ENCODE measurements at regions not wholly inside any gene's neighbourhood (a gene's known extent, or its start where the extent isn't known, plus 50 kb on each side); places are given as distances from the start of the nearest gene placed in this dataset.

DNA sequence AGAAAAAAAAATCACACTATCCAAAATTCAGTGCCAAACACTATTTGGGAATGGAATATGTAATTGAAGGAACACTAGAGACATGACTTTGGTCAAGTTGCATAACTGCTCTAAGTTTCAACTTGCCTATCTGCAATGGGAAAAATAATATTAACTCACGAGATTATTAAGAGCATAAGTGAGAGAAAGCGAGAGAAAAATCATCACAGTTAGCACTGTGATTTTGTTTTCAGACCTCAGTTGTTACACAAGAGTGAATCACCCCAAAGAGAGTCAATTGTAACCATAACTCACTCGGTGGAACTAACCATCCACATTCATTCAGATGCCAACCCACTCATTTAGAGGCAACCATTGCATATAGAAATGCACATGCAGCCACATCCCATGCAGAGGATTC is 147.1 kb downstream of the NHLRC3 start:
- Histone ChIP-seq H3K4me3 (ENCODE audit: severe bottlenecking) (no peak overlapping the region), H3K9me3 (ENCODE audit: severe bottlenecking) (no peaks in the 10 kb centered on the region), H3K36me3 (ENCODE audit: low read depth) (no peaks in the 10 kb centered on the region), H3K27ac (ENCODE audit: poor library complexity, severe bottlenecking) (no peak overlapping the region), H3K27me3 (ENCODE audit: insufficient read depth, poor library complexity, severe bottlenecking) (peaks cover 13% of the 10 kb centered on the region), H3K4me1 (ENCODE audit: insufficient read depth, poor library complexity, severe bottlenecking) (no peaks in the 10 kb centered on the region)
- no peak for TF ChIP-seq CTCF (IDR thresholded peaks at IDR 0.05; ENCODE audit: poor library complexity, severe bottlenecking)
- DNase-seq (ENCODE audit: low spot score) (no peak), ATAC-seq (ENCODE audit: low read depth) (no peak)

- no peaks in the 10 kb centered on the region for H3K9me3 ChIP-seq (ENCODE audit: severe bottlenecking)
- H3K27me3 ChIP-seq (ENCODE audit: insufficient read depth, poor library complexity, severe bottlenecking) = peaks cover 13% of the 10 kb centered on the region
- TF ChIP-seq CTCF (IDR thresholded peaks at IDR 0.05; ENCODE audit: poor library complexity, severe bottlenecking) = no peak
- no peaks in the 10 kb centered on the region for H3K4me1 ChIP-seq (ENCODE audit: insufficient read depth, poor library complexity, severe bottlenecking)
- no peak for ATAC-seq (ENCODE audit: low read depth)
- H3K27ac ChIP-seq (ENCODE audit: poor library complexity, severe bottlenecking) = no peak overlapping the region
- H3K36me3 ChIP-seq (ENCODE audit: low read depth) = no peaks in the 10 kb centered on the region
- DNase-seq (ENCODE audit: low spot score) = no peak
- H3K4me3 ChIP-seq (ENCODE audit: severe bottlenecking) = no peak overlapping the region
Measured at GRCh38 chr13:39186205-39186875, 148.1 kb downstream of the NHLRC3 start.

GRCh38 chr13:39189778-39190177 is 151.5 kb downstream of the NHLRC3 start:
- ATAC-seq (ENCODE audit: low read depth) (no peak), DNase-seq (ENCODE audit: low spot score) (no peak)
- no peak for TF ChIP-seq CTCF (IDR thresholded peaks at IDR 0.05; ENCODE audit: poor library complexity, severe bottlenecking)

DNA sequence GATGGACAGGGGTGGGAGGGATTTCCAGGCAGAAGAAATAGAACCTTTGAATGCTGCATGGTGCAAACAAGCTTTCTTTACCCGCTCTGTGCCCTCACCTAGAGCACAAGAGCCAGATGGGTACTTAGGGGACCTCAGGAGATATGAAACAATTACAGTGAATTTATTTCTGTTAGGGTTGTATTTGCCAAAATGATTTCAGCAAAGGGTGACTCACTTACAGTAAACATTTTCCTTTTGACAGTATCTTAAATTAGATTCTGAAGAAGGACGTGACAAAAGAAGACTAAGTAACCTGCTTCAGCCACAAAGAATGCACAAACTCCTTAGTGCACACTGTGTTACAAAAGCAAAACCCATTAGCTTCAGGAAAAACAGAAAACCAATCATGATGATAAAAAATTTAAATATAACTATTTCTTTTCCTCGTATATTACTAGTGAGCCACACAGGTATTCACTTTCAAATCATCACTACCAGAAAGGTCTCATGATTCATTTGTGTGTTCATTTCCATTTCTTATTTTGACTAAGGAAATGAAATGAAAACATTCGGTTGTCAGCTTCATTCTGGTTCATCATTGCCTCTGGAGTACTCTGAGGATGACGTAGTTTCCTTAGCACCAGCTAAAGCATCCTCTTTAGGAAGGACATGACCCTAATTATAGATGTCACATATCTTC is 158.8 kb downstream of the NHLRC3 start:
- TF ChIP-seq CTCF (IDR thresholded peaks at IDR 0.05; ENCODE audit: poor library complexity, severe bottlenecking) = no peak
- no peak overlapping the region for H3K4me3 ChIP-seq (ENCODE audit: severe bottlenecking)
- no peaks in the 10 kb centered on the region for H3K9me3 ChIP-seq (ENCODE audit: severe bottlenecking)
- no peaks in the 10 kb centered on the region for H3K4me1 ChIP-seq (ENCODE audit: insufficient read depth, poor library complexity, severe bottlenecking)
- H3K27me3 ChIP-seq (ENCODE audit: insufficient read depth, poor library complexity, severe bottlenecking) = peaks cover 5% of the 10 kb centered on the region
- no peak for ATAC-seq (ENCODE audit: low read depth)
- H3K27ac ChIP-seq (ENCODE audit: poor library complexity, severe bottlenecking) = no peak overlapping the region
- DNase-seq (ENCODE audit: low spot score) = no peak
- no peaks in the 10 kb centered on the region for H3K36me3 ChIP-seq (ENCODE audit: low read depth)

More at GRCh38 chr13:39189778-39190177, 151.5 kb downstream of the NHLRC3 start:
- Histone ChIP-seq H3K27ac (ENCODE audit: poor library complexity, severe bottlenecking) (no peak overlapping the region), H3K4me1 (ENCODE audit: insufficient read depth, poor library complexity, severe bottlenecking) (no peaks in the 10 kb centered on the region), H3K4me3 (ENCODE audit: severe bottlenecking) (no peak overlapping the region), H3K27me3 (ENCODE audit: insufficient read depth, poor library complexity, severe bottlenecking) (no peaks in the 10 kb centered on the region), H3K36me3 (ENCODE audit: low read depth) (no peaks in the 10 kb centered on the region), H3K9me3 (ENCODE audit: severe bottlenecking) (no peaks in the 10 kb centered on the region)

- ATAC-seq (ENCODE audit: low read depth) = no peak
- Histone ChIP-seq H3K36me3 (ENCODE audit: low read depth) (no peaks in the 10 kb centered on the region), H3K4me1 (ENCODE audit: insufficient read depth, poor library complexity, severe bottlenecking) (no peaks in the 10 kb centered on the region), H3K27me3 (ENCODE audit: insufficient read depth, poor library complexity, severe bottlenecking) (peaks cover 5% of the 10 kb centered on the region), H3K4me3 (ENCODE audit: severe bottlenecking) (no peak overlapping the region), H3K9me3 (ENCODE audit: severe bottlenecking) (no peaks in the 10 kb centered on the region), H3K27ac (ENCODE audit: poor library complexity, severe bottlenecking) (no peak overlapping the region)
- no peak for TF ChIP-seq CTCF (IDR thresholded peaks at IDR 0.05; ENCODE audit: poor library complexity, severe bottlenecking)
- DNase-seq (ENCODE audit: low spot score) = no peak
Measured at GRCh38 chr13:39197647-39198007, 159.4 kb downstream of the NHLRC3 start.
